Neuron (in vitro differentiated cells): ENCODE measurements at regions not wholly inside any gene's neighbourhood (a gene's known extent, or its start where the extent isn't known, plus 50 kb on each side); places are given as distances from the start of the nearest gene placed in this dataset.

ENCODE experiments used
- H2AFZ ChIP-seq: one replicate; pipeline ENCODE4 v1.6.1; 2013; ENCODE audit warnings: low read depth, mild to moderate bottlenecking, inconsistent platforms, low read length, moderate library complexity
- H3K27me3 ChIP-seq: one replicate; pipeline ENCODE4 v1.6.1; 2013; ENCODE audit warnings: low read length; ENCODE audit not compliant: insufficient read depth
- H3K36me3 ChIP-seq: one replicate; pipeline ENCODE4 v1.6.1; 2013; ENCODE audit warnings: low read length; ENCODE audit not compliant: insufficient read depth
- H3K4me1 ChIP-seq: one replicate; pipeline ENCODE4 v1.6.1; 2013; ENCODE audit warnings: low read length; ENCODE audit not compliant: insufficient read depth
- H3K4me3 ChIP-seq: 2 replicates; pipeline ENCODE4 v1.5.1; 2013; ENCODE audit warnings: mild to moderate bottlenecking, low read length, moderate library complexity
- H3K9me3 ChIP-seq: one replicate; pipeline ENCODE4 v1.6.1; 2013; ENCODE audit warnings: low read length

GRCh38 chr18:51651761-51652160 is 454.3 kb upstream of the MEX3C start:
- Histone ChIP-seq H2AFZ (no peak overlapping the region), H3K4me3 (no peak overlapping the region), H3K4me1 (peaks cover 10% of the 10 kb centered on the region), H3K36me3 (no peaks in the 10 kb centered on the region), H3K9me3 (no peaks in the 10 kb centered on the region), H3K27me3 (no peaks in the 10 kb centered on the region)

GRCh38 chr18:51653507-51654213 is 456.2 kb upstream of the MEX3C start:
- H3K4me3 ChIP-seq = no peak overlapping the region
- H2AFZ ChIP-seq = no peak overlapping the region
- no peaks in the 10 kb centered on the region for H3K36me3 ChIP-seq
- no peaks in the 10 kb centered on the region for H3K27me3 ChIP-seq
- H3K9me3 ChIP-seq = no peaks in the 10 kb centered on the region
- H3K4me1 ChIP-seq = peaks cover 10% of the 10 kb centered on the region

- peaks cover 10% of the 10 kb centered on the region for H3K4me1 ChIP-seq
- H3K27me3 ChIP-seq = no peaks in the 10 kb centered on the region
- H2AFZ ChIP-seq = no peak overlapping the region
- H3K9me3 ChIP-seq = no peaks in the 10 kb centered on the region
- no peak overlapping the region for H3K4me3 ChIP-seq
- H3K36me3 ChIP-seq = no peaks in the 10 kb centered on the region
Measured at GRCh38 chr18:51654488-51655326, 457.2 kb upstream of the MEX3C start.

GRCh38 chr18:51655327-51655698 is 457.8 kb upstream of the MEX3C start:
- H2AFZ ChIP-seq = no peak overlapping the region
- no peaks in the 10 kb centered on the region for H3K36me3 ChIP-seq
- H3K4me3 ChIP-seq = no peak overlapping the region
- H3K4me1 ChIP-seq = peaks cover 10% of the 10 kb centered on the region
- no peaks in the 10 kb centered on the region for H3K9me3 ChIP-seq
- no peaks in the 10 kb centered on the region for H3K27me3 ChIP-seq

- Histone ChIP-seq H3K4me3 (no peak overlapping the region), H3K36me3 (no peaks in the 10 kb centered on the region), H2AFZ (no peak overlapping the region), H3K4me1 (peaks cover 10% of the 10 kb centered on the region), H3K9me3 (no peaks in the 10 kb centered on the region), H3K27me3 (no peaks in the 10 kb centered on the region)
Measured at GRCh38 chr18:51656249-51656648, 458.8 kb upstream of the MEX3C start.

GRCh38 chr18:51658436-51658835 is 461.0 kb upstream of the MEX3C start:
- Histone ChIP-seq H2AFZ (no peak overlapping the region), H3K4me1 (peaks cover 10% of the 10 kb centered on the region), H3K4me3 (no peak overlapping the region), H3K36me3 (no peaks in the 10 kb centered on the region), H3K27me3 (no peaks in the 10 kb centered on the region), H3K9me3 (no peaks in the 10 kb centered on the region)

GRCh38 chr18:51659781-51660180 is 462.3 kb upstream of the MEX3C start:
- no peak overlapping the region for H3K4me3 ChIP-seq
- no peak overlapping the region for H2AFZ ChIP-seq
- no peaks in the 10 kb centered on the region for H3K36me3 ChIP-seq
- peaks cover 5% of the 10 kb centered on the region for H3K4me1 ChIP-seq
- no peaks in the 10 kb centered on the region for H3K27me3 ChIP-seq
- H3K9me3 ChIP-seq = no peaks in the 10 kb centered on the region

- Histone ChIP-seq H2AFZ (no peak overlapping the region), H3K27me3 (no peaks in the 10 kb centered on the region), H3K4me3 (no peak overlapping the region), H3K36me3 (no peaks in the 10 kb centered on the region), H3K4me1 (no peaks in the 10 kb centered on the region), H3K9me3 (no peaks in the 10 kb centered on the region)
Measured at GRCh38 chr18:51660188-51660715, 462.8 kb upstream of the MEX3C start.

GRCh38 chr18:51664236-51664635 is 466.8 kb upstream of the MEX3C start:
- no peaks in the 10 kb centered on the region for H3K27me3 ChIP-seq
- peaks cover 11% of the 10 kb centered on the region for H3K4me1 ChIP-seq
- H3K4me3 ChIP-seq = no peak overlapping the region
- no peaks in the 10 kb centered on the region for H3K36me3 ChIP-seq
- no peaks in the 10 kb centered on the region for H3K9me3 ChIP-seq
- H2AFZ ChIP-seq = no peak overlapping the region

- no peaks in the 10 kb centered on the region for H3K9me3 ChIP-seq
- no peaks in the 10 kb centered on the region for H3K36me3 ChIP-seq
- H2AFZ ChIP-seq = peak overlapping the region; percentile 7
- H3K27me3 ChIP-seq = no peaks in the 10 kb centered on the region
- H3K4me3 ChIP-seq = peak overlapping the region; percentile 26
- H3K4me1 ChIP-seq = peaks cover 11% of the 10 kb centered on the region
Measured at GRCh38 chr18:51666763-51667191, 469.3 kb upstream of the MEX3C start.

GRCh38 chr18:51668101-51668500 is 470.6 kb upstream of the MEX3C start:
- peaks cover 11% of the 10 kb centered on the region for H3K4me1 ChIP-seq
- H3K9me3 ChIP-seq = no peaks in the 10 kb centered on the region
- no peak overlapping the region for H3K4me3 ChIP-seq
- H3K36me3 ChIP-seq = no peaks in the 10 kb centered on the region
- H2AFZ ChIP-seq = no peak overlapping the region
- H3K27me3 ChIP-seq = no peaks in the 10 kb centered on the region

GRCh38 chr18:51668607-51669006 is 471.1 kb upstream of the MEX3C start:
- Histone ChIP-seq H3K4me1 (peaks cover 11% of the 10 kb centered on the region), H3K9me3 (no peaks in the 10 kb centered on the region), H3K4me3 (no peak overlapping the region), H3K36me3 (no peaks in the 10 kb centered on the region), H2AFZ (no peak overlapping the region), H3K27me3 (no peaks in the 10 kb centered on the region)

- no peaks in the 10 kb centered on the region for H3K27me3 ChIP-seq
- no peak overlapping the region for H3K4me3 ChIP-seq
- H2AFZ ChIP-seq = no peak overlapping the region
- H3K9me3 ChIP-seq = no peaks in the 10 kb centered on the region
- no peaks in the 10 kb centered on the region for H3K4me1 ChIP-seq
- no peaks in the 10 kb centered on the region for H3K36me3 ChIP-seq
Measured at GRCh38 chr18:51686590-51686989, 489.1 kb upstream of the MEX3C start.
